NOMO-1 (cell line): ENCODE measurements at regions not wholly inside any gene's neighbourhood (a gene's known extent, or its start where the extent isn't known, plus 50 kb on each side); places are given as distances from the start of the nearest gene placed in this dataset.

ENCODE experiments used
- DNase-seq, 2 experiments: peaks; one replicate each; lab custom pipeline; 2025; ENCODE audit not compliant: unreplicated experiment in 2 of 2; lab: John Stamatoyannopoulos, UW

- DNase-seq, result no peak
These were observed 169.7 kb upstream of the RAB4A start for GRCh38 chr1:229101011-229101871.

- DNase-seq, result no peak
These were observed 168.0 kb upstream of the RAB4A start for GRCh38 chr1:229102741-229103391.

GRCh38 chr1:229104654-229105053, 166.3 kb upstream of the RAB4A start:
- no peak for DNase-seq

GRCh38 chr1:229105109-229105508, 165.8 kb upstream of the RAB4A start:
- no peak for DNase-seq

- no peak for DNase-seq
These were observed 164.9 kb upstream of the RAB4A start for GRCh38 chr1:229105822-229106525.

- no peak for DNase-seq
These were observed 164.3 kb upstream of the RAB4A start for GRCh38 chr1:229106526-229107125.

GRCh38 chr1:229107304-229107815, 163.6 kb upstream of the RAB4A start:
- DNase-seq, result no peak

GRCh38 chr1:229107972-229108371, 162.9 kb upstream of the RAB4A start:
- DNase-seq, result no peak

GRCh38 chr1:229108598-229109201, 162.2 kb upstream of the RAB4A start:
- DNase-seq, result no peak

- DNase-seq, result peak; percentile 27 to 56
These were observed 161.6 kb upstream of the RAB4A start for GRCh38 chr1:229109320-229109761.

- no peak for DNase-seq
These were observed 159.9 kb upstream of the RAB4A start for GRCh38 chr1:229110986-229111385.

- DNase-seq, result no peak
These were observed 159.1 kb upstream of the RAB4A start for GRCh38 chr1:229111703-229112319.

- no peak for DNase-seq
These were observed 157.9 kb upstream of the RAB4A start for GRCh38 chr1:229112832-229113548.

GRCh38 chr1:229114315-229114714, 156.6 kb upstream of the RAB4A start:
- DNase-seq, result no peak

GRCh38 chr1:229114850-229115365, 156.0 kb upstream of the RAB4A start:
- no peak for DNase-seq

GRCh38 chr1:229116114-229116513, 154.8 kb upstream of the RAB4A start:
- DNase-seq, result no peak

GRCh38 chr1:229117664-229118300, 153.1 kb upstream of the RAB4A start:
- DNase-seq, result no peak

GRCh38 chr1:229118477-229119061, 152.3 kb upstream of the RAB4A start:
- DNase-seq, result no peak
